ENCODE measurements at regions not wholly inside any gene's neighbourhood (a gene's known extent, or its start where the extent isn't known, plus 50 kb on each side); places are given as distances from the start of the nearest gene placed in this dataset.
"Not testable (repeated sequence)": the region's sequence is repeated elsewhere in the genome, so short reads cannot be mapped to it uniquely, and the experiment has no call there.

- no peak for DNase-seq (ENCODE audit: low read depth in 2 of 2)
Measured at GRCh38 chr12:72863671-72864070, 591.5 kb downstream of the TRHDE start.

GRCh38 chr12:72865921-72866320 lies 593.8 kb downstream of the TRHDE start:
- DNase-seq (ENCODE audit: low read depth in 2 of 2): no peak

GRCh38 chr12:72869024-72869423 lies 596.9 kb downstream of the TRHDE start:
- no peak for DNase-seq (ENCODE audit: low read depth in 2 of 2)

GRCh38 chr12:72872238-72872887 lies 600.2 kb downstream of the TRHDE start:
- DNase-seq (ENCODE audit: low read depth in 2 of 2): no peak

DNA sequence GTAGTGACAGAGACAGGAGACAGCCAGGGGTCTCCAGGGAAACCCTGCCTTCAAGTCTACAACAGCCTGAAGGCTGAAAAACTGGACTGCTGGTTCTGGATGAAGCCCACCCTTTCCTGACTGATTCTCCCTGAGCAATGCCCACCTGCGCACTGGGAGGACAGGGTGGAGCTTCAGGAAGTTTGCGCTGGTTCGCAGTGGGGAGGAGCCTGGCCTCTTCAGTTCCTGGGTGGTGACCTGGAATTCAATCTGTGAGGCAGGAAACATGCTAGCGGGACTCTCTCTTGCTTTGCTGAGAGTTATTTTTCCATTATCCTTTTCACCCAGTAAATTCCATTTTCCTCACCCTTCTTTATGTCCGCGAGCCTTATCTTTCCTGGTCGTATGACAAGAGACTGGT lies 600.8 kb downstream of the TRHDE start:
- no peak for DNase-seq (ENCODE audit: low read depth in 2 of 2)

- no peak for DNase-seq (ENCODE audit: low read depth in 2 of 2)
Measured at GRCh38 chr12:72876092-72876491, 603.9 kb downstream of the TRHDE start.

- no peak for DNase-seq (ENCODE audit: low read depth in 2 of 2)
Measured at GRCh38 chr12:72888693-72889092, 616.5 kb downstream of the TRHDE start.

GRCh38 chr12:72889791-72890190 lies 617.6 kb downstream of the TRHDE start:
- DNase-seq (ENCODE audit: low read depth in 2 of 2): no peak

- DNase-seq (ENCODE audit: low read depth in 2 of 2): no peak
Measured at GRCh38 chr12:72901685-72902084, 629.5 kb downstream of the TRHDE start.

DNA sequence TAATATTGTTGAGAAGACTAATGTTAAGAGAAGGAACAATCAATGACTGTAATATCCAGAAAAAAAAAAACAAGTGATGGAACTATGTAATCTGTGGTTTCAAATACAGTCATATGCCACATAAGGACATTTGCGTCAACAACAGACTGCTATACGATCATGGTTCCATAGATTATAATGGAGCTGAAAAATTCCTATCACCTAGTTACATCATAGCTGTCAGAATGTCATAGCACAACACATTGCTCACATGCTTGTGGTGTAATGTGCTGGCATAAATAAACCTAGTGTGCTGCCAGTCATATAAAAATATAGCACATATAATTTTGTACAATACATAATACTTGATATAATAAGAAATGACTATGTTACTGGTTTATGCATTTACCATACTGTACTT lies 653.5 kb downstream of the TRHDE start:
- no peak for DNase-seq (ENCODE audit: low read depth in 2 of 2)

DNA sequence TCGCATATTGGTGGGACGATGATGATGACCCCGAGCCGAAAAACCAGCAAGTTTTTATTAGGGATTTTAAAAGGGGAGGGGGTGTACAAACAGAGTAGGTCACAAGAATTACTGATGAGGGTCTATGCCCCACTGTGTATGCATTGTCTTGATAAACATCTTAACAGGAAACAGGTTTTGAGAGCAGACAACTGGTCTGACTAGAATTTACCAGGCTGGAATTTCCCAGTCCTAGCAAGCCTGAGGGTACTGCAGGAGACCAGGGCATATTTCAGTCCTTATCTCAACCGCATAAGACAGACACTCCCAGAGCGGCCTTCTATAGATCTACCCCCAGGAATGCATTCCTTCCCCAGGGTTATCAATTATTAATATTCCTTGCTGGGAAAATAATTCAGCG lies 659.7 kb downstream of the TRHDE start:
- DNase-seq (ENCODE audit: low read depth in 2 of 2): not testable (repeated sequence)

DNA sequence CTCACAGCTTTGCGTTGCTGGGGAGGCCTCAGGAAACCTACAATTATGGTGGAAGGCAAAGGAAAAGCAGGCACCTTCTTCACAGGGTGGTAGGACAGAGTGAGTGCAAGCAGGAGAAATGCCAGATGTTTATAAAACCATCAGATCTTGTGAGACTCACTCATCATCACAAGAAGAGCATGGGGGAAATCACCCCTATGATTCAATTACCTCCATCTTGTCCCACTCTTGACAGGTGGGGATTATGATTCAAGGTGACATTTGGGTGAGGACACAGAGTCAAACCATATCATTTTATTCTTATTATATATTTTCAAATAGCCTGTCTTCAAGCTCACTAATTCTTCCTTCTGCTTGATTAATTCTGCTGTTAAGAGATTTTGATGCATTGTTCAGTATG lies 665.3 kb downstream of the TRHDE start:
- DNase-seq (ENCODE audit: low read depth in 2 of 2): no peak

- no peak for DNase-seq (ENCODE audit: low read depth in 2 of 2)
Measured at GRCh38 chr12:72957454-72957853, 685.3 kb downstream of the TRHDE start.

GRCh38 chr12:72966684-72967083 lies 694.5 kb downstream of the TRHDE start:
- DNase-seq (ENCODE audit: low read depth in 2 of 2): no peak

GRCh38 chr12:72974954-72975555 lies 702.9 kb downstream of the TRHDE start:
- DNase-seq (ENCODE audit: low read depth in 2 of 2): no peak

DNA sequence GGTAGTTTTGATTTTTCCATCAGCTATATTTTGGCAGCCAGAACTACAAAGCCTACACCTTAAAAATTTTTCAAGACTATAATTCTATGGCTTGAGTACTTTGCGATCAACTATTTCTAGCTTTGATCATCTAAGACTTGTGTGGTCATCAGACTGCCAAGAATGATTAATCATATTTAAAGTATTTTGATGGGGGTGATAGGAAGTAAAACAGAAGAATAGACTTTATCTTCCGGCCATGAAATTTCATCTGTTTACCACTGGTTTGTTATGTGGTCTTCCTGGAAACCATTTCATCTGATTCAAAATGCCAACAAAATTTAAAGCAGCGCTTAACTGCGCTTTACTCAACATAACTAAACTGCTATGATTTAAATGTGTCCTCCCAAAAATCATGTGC lies 706.8 kb downstream of the TRHDE start:
- no peak for DNase-seq (ENCODE audit: low read depth in 2 of 2)

DNA sequence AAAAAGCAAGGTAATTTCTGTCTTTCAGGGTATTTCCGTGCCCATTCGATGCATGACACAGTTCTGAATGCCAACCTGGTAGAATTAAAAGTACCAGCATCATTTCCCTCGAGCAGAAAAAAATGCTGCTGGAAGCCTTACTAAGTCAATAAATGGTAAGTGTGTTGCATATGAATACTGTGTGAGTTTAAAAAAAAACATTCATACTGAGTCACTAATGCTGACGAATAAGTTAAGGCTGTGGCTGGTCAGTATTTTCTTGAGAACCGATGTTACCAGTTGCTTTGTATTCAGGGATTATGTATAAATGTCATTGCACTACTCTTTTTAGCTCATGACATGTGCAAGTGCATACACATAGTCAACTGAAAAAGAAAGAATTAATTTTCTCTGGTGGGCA lies 710.2 kb downstream of the TRHDE start:
- DNase-seq (ENCODE audit: low read depth in 2 of 2): no peak

DNA sequence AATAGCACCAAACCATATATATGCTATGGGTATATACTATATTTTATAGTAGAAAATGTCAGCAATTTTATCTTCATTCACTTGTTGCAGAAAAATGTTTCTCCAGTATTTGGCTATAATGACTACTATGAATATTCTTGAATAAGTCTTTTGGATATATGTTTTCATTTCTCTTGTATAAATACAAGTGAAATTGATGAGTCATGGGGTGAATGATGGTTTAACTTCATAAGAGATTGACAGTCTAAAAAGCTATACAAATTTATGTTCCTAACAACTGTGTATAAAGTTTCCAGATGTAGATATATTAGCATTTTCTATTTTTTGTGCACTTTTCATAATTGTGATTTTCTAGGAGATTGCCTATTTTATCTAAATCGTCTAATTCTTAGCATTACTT lies 714.8 kb downstream of the TRHDE start:
- DNase-seq (ENCODE audit: low read depth in 2 of 2): no peak

DNA sequence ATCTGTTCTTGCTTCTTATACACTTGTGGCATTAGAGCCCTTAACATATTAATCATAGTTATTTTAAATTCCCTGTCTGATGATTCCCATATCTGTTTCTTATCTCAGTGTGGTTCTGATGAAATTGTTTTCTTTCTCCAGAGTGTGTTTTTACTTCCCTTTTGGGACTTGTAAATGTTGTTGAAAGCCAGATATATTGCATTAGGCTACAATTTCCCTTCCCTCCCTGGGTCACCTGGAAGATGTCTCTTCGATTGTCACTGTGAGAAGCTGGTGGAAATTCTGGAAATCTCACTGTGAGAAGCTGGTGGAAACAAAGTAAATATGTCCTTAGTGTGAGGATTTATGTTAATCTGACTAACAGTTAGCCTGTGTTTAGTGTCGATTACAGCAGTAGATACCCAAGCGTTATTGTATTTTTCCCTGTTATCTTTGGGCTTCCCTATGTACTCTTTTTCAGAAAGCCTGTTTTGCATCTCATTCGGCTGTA lies 717.3 kb downstream of the TRHDE start:
- DNase-seq (ENCODE audit: low read depth in 2 of 2): no peak

DNA sequence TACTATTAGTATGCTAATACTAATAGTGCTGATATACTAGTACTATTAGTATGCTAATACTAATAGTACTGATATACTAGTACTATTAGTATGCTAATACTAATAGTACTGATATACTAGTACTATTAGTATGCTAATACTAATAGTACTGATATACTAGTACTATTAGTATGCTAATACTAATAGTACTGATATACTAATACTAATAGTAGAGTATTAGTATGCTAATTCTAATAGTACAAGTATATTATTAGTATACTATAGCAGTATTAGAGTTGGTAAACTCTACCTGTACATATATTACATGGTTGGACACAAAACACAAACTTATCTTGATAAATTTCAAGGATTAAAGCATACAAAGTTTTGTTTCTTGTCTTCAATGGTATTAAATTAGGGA lies 722.9 kb downstream of the TRHDE start:
- DNase-seq (ENCODE audit: low read depth in 2 of 2): not testable (repeated sequence)

- no peak for DNase-seq (ENCODE audit: low read depth in 2 of 2)
Measured at GRCh38 chr12:72995616-72996015, 723.4 kb downstream of the TRHDE start.

DNA sequence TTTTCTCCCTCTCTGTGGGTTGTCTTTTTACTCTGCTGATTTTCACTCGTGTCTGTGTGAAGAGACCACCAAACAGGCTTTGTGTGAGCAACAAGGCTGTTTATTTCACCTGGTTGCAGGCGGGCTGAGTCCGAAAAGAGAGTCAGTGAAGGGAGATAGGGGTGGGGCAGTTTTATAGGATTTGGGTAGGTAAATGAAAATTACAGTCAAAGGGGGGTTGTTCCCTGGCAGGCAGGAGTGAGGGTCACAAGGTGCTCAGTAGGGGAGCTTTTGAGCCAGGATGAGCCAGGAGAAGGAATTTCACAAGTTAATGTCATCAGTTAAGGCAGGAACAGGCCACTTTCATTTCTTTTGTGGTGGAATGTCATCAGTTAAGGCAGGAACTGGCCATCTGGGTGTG lies 729.6 kb downstream of the TRHDE start:
- not testable (repeated sequence) for DNase-seq (ENCODE audit: low read depth in 2 of 2)

DNA sequence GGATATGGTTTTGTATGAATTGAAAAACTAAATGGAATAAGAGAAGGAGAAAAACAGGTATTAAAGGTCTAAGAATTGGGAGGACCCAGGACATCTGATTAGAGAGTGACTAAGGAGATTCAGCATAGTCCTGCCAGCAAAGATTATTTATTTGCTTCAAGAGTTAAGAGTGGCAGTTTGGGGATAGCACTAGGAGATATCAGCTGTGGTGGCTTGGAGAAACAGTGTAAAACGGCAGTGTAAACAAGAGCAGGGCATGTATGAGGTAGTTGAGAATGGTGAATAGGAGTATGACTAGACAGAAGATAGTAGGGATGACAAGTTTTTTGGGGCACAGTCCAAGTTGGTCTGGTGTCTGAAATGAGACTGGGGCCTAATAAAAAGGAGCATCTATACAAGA lies 730.3 kb downstream of the TRHDE start:
- DNase-seq (ENCODE audit: low read depth in 2 of 2): not testable (repeated sequence)

All from stimulated activated CD8-positive, alpha-beta memory T cell treated with anti-CD3 and anti-CD28 coated beads, Interleukin-15, amount 100 ng/mL, for 48 hours (primary cell).